Stimulated activated CD4-positive, alpha-beta T cell treated with anti-CD3 and anti-CD28 coated beads, Interleukin-4, amount 100 ng/mL, for 24 hours (primary cell): ENCODE measurements at regions not wholly inside any gene's neighbourhood (a gene's known extent, or its start where the extent isn't known, plus 50 kb on each side); places are given as distances from the start of the nearest gene placed in this dataset.
"Not testable (repeated sequence)": the region's sequence is repeated elsewhere in the genome, so short reads cannot be mapped to it uniquely, and the experiment has no call there.

Experiments used
- DNase-seq: peaks from one replicate; pipeline ENCODE4 v3.0.0-alpha.2; 2020

DNA sequence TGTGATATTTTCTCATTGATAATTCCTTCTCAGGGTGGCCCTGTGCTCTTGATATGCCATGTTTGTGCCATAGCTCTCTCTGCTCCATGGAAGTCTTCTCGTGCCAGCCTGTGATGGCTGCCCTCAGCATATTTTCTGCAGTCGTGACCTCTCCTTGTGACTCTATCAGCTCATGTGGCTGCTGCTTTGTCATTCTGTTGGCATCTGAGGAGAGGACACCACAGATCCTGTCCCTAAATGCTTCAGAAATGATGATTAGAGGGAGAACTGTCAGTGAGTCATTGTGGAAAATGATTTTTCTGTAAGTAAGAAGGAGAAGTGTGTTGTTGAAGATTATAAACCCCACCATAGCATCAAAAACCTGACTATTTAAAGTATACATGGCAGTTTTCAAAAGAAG, 286.0 kb downstream of the ADGRL2 start:
- DNase-seq: no peak

DNA sequence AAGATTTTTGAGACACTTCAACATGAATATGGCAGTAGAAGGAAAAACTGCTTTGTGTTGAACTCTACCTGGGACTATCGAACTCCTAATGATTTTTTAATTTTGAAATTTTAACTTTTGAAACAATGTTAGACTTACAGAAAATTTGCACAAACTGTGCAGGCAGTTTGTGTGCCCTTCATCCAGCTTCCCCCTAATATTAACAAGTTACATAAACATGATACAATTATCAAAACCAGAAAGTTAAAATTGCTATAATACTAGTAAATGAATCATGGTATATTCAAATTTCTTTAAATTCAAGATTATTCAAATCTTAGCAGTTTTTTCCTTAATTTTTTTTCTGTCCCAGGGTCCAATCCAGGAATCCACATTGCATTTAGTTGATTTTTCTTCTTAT, 278.9 kb downstream of the ADGRL2 start:
- no peak for DNase-seq

DNA sequence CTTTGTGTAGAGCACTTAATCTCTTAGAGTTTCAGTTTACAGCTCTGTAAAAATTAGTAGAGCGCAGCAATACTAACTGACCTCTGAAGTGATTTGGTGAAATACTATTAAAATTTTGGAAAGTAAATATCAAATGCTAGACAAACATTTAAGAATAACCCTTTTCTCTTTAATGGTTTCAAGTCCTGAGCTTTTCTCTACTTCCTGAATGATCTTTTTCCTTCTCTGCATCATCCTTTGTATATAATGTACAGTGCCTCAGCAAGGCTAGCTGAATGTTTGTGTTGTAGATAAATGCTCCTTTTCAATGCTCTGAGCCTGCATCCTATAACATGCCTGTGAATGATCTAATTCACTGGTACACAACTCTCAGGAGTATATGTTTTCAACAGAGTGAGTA, 272.9 kb downstream of the ADGRL2 start:
- DNase-seq: no peak

DNA sequence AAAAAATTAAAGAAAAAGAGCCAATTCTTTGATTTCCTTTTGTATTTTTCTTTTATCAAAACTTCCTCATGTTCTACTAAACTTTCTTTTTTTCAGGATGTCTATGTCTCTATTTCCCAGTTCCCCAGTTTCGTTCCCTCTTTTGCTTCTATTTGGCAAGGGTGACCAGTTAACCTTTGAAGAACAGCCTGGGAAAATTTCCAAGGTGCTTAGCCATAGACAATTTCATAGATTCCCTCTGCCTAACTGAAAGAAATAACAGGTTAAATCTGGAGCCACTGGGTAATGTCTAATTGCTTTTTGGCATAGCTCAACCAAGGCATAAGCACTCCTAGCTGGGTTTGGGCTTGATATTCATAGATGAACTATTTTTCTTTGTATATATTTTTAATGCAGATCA, 272.3 kb downstream of the ADGRL2 start:
- no peak for DNase-seq

DNA sequence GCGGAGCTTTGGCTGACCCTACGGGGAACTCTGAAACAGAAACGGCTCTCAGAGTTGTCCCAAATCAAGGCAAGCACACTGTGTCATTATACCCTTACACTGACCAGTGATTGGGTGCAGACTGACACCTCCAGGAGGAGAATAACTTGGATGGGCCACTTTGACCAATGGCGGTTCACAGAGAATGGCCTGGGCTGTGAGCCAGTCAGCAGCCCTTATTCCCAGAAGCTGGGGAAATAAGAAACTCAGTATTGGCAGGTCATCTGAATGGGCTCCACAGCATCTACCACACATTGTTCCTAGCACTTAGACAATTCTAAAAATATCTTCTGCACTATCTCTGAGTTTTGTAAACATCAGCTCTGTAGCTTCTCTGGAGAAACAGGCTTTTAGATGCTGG, 265.2 kb downstream of the ADGRL2 start:
- no peak for DNase-seq

DNA sequence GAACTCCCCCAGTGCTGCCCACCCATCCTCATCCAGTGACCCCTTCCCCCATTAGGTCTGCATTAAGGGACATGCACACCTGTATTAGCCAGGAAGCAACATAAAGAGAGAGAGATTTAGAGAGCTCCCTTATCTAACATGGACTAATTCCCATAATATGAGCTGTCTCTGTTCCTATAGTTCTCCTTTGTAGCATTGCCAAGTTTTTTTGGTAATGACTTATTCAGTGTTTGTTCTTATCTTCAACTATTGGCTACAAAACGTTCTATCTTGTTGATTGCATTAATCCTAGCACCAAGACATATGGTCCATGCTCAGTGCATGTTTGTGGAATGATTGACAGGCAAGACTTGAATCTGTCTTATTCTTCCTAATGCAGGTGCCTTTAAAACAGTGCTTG, 264.0 kb downstream of the ADGRL2 start:
- DNase-seq: no peak

DNA sequence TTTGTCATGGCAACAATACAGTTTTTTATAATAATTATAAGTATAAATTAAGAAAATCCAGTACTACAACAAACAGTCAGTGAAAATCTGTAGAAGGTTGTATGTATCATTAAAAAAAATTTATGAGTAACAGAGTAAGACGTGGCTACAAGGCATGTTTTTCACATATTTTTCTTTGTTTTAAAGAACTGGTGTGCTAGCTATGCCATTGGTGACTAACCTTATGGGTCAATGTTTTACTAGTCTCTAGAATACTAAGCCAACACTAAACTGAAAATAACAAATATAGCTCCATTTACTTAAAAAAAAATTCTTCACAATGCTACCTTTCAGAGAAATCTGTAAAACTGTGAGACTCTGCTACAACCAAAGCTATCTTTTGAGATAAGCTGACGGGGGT, 261.5 kb downstream of the ADGRL2 start:
- DNase-seq: no peak

DNA sequence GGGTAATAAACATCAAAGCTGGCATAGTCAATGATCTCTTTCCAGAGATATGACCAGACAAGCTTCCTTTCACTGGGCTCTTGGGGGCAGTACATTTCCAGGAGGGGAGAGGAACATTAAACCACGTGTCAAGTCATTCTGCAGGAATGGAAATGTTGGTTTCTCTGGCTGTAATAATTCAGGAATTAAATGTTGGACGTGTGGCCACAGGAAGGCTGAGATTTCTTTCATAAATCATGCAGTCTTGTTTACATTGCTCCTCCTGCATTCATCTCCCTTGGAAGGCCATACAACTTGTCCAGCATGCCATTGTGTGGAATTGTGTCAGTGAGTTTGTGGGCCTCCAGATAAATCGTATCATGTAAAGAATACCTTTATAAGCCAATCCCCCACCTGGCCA, 259.2 kb downstream of the ADGRL2 start:
- no peak for DNase-seq

DNA sequence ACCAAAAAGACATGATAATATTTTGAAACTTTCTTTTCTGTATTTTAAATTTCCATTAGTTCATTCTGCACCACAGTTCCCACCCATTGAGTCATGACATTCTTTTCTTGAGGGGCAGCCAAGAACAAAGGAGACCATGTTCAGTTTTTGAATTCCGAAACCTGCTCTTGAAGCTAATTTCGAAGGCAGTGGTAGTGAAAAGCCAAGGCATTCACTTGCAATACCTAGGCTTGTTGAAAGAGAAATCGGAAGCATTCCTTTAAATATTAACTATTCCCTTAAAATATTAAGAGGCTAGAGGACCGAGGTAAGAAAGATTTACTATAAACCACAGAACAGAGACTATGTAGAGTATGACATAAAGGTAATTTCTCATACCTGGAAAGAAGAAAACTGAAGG, 256.3 kb downstream of the ADGRL2 start:
- no peak for DNase-seq

DNA sequence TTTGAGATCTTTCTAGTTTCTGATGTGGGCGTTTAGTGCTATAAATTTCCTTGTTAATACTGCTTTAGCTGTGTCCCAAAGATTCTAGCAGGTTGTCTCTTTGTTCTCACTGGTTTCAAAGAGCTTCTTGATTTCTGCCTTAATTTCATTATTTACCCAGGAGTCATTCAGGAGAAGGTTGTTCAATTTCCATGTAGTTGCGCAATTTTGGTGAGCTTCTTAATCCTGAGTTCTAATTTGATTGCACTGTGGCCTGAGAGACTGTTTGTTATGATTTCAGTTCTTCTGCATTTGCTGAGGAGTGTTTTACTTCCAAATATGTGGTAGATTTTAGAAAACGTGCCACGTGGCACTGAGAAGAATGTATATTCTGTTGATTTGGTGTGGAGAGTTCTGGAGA, 254.6 kb downstream of the ADGRL2 start:
- not testable (repeated sequence) for DNase-seq

DNA sequence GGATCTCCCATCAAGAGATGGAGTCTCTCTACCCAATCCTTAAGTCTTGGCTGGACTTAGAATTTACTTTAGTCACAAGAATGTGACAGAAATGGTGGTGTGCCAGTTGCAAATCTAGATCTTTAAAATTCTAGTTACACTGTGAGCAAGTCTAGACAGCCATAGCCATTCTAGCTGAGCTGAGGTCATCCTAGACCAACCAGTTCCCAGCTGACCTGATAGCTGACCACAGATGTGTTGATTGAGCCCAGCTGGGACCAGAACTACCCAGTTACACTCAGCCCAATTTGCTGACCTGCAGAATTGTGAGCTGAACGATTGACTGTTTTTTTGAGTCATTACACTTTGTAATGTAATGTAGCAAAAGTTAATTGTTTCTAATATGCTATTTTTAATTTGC, 251.8 kb downstream of the ADGRL2 start:
- DNase-seq: no peak

DNA sequence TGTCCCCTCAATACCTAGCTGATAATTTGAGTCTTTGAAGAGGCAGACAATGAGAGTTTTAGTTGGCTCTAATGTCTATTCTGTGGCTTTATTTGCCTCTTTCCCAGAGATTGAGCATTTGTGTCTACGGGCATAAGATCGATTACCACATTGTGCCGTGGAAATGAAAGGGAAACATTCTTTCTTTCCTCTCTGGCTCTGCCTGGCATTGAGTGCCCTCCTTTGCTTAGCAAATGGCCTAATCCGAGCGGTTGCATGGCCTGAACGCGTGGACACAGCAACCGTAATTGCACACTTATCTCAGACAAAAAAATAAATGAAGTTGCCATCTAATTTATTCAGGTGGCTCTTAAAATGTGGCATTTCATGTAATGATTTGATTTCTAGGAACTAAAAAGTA, 247.9 kb downstream of the ADGRL2 start:
- no peak for DNase-seq

DNA sequence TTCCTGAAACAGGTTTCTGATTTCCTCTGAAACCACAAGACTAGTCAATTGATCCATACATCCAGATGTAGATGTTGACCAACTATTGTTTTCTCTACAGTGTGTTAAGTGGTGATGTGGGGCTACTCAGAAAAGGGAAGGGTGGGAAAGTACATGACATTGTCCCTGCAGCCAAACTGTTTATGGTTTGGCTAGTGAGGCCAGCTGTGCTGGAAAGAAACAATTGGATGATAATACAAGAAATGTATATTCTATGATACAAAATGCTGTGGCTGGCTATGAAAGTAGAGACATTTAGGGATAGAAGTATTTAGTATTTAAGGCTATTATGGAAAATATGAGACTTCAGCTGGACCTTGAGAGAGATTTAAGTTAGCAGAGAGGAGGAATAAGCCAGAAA, 244.5 kb downstream of the ADGRL2 start:
- no peak for DNase-seq

DNA sequence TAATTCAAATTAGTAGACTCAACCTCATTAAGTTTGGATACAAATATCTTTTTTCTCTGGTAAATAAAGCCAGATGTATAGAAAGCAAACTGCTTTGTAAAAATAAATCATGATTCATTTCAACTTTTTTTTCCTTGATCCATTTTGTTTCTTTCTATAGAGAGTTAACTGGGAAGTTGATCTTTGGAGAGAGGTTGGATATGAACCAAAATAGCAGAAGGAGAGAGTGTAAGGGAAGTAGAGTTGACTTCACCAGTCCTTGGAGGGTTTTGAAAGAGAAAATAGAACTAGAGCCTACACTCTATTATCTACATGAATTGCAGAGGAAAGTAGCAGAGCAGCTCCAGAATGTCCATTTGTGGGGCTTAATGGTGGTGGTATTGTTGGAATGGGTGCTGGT, 243.8 kb downstream of the ADGRL2 start:
- DNase-seq: no peak

DNA sequence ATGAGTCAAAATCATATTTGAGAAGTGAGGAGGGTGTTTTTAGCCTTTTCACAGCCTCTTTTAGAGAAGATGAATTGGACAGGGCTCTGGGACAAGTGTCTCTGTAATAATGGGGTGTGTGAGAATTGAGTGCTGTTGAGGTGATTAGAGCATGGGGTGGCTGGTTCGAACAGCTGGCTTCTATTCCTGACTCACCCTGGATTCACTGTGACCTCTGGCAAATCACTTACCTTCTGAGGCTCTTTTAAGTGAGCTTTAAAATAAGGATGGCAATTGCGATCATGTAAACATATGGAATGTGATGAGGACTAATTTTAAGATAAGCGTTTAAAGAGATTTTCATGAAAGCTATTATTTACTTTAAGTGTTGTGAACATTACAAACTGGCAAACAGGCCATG, 243.4 kb downstream of the ADGRL2 start:
- no peak for DNase-seq

DNA sequence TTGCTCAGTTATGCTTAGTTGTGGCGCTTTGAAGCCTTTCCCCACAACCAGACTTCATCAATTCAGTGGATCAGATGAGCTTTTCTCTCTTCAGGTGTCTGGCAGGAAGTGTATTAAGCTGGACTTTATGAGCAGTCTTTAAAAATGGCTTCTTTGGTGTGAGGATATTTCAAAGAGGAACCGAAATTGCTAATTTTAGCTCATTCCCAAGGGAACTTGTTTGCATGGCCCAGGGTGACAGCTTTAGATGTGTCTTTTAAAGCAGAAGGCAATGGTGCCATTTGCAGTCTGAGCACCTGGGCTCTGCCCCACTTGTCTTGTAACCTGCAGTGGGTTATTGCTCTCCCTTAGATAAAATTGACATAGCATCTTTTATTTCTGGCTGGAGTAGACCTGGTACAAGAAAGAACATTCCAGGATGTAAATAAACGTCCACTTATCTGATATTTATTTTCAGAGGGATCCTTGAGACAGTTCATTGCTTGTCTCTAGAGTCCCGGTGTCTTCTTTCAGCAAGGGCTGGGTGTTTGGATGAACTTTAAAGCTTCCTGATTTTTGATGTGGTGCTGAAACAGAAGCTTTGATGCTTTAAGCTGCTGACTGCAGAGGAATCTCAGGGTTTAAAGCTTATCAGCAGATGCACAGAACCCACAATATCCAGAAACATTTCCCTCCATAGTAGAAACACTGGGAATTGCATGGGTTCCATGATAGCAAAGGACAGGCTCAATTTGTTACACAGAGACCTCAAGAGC, 241.7 kb downstream of the ADGRL2 start:
- no peak for DNase-seq
